DOHH2 (cell line): ENCODE measurements at regions not wholly inside any gene's neighbourhood (a gene's known extent, or its start where the extent isn't known, plus 50 kb on each side); places are given as distances from the start of the nearest gene placed in this dataset.

ENCODE experiments used
- H3F3A ChIP-seq: fragments of 200-600 bp; sonication (generic), shearing (Covaris generic); 2 replicates; pipeline ENCODE4 v1.6.0; 2016; ENCODE audit warnings: antibody characterized with exemption, mild to moderate bottlenecking; ENCODE audit not compliant: control insufficient read depth, insufficient read depth
- H3K27ac ChIP-seq: fragments of 200-600 bp; sonication (generic); 2 replicates; pipeline ENCODE4 v1.5.1; 2014; ENCODE audit warnings: low read depth, mild to moderate bottlenecking, low read length, moderate library complexity
- H3K27me3 ChIP-seq: fragments of 200-600 bp; sonication (generic); 2 replicates; pipeline ENCODE4 v1.6.1; 2014; ENCODE audit warnings: mild to moderate bottlenecking, low read length, mixed read lengths; ENCODE audit not compliant: control insufficient read depth
- H3K36me3 ChIP-seq: fragments of 200-600 bp; sonication (generic); 2 replicates; pipeline ENCODE4 v1.6.1; 2014; ENCODE audit warnings: mild to moderate bottlenecking, low read length, moderate library complexity, mixed read lengths; ENCODE audit not compliant: control insufficient read depth
- H3K4me1 ChIP-seq: fragments of 200-600 bp; sonication (generic); 2 replicates; pipeline ENCODE4 v1.6.1; 2014; ENCODE audit warnings: mild to moderate bottlenecking, low read length, mixed read lengths; ENCODE audit not compliant: control insufficient read depth
- H3K4me2 ChIP-seq: fragments of 200-600 bp; sonication (generic); 2 replicates; pipeline ENCODE4 v1.6.0; 2014; ENCODE audit warnings: mild to moderate bottlenecking, low read length, moderate library complexity
- H3K4me3 ChIP-seq: fragments of 200-600 bp; sonication (generic); 2 replicates; pipeline ENCODE4 v1.5.1; 2014; ENCODE audit warnings: mild to moderate bottlenecking, low read length, mixed read lengths
- H3K79me2 ChIP-seq: fragments of 200-600 bp; sonication (generic); 2 replicates; pipeline ENCODE4 v1.6.1; 2014; ENCODE audit warnings: mild to moderate bottlenecking, low read length, mixed read lengths; ENCODE audit not compliant: control insufficient read depth
- H3K9me2 ChIP-seq: fragments of 200-600 bp; sonication (generic); replicated peaks from 2 replicates; pipeline ENCODE4 v1.6.1; 2014; ENCODE audit warnings: mild to moderate bottlenecking, low read length, mixed read lengths; ENCODE audit not compliant: control insufficient read depth
- H3K9me3 ChIP-seq: fragments of 200-600 bp; sonication (generic); 2 replicates; pipeline ENCODE4 v1.6.1; 2014; ENCODE audit warnings: antibody characterized with exemption, low read length, mixed read lengths; ENCODE audit not compliant: control insufficient read depth, insufficient read depth
- H4K20me1 ChIP-seq: fragments of 200-600 bp; sonication (generic); 2 replicates; pipeline ENCODE4 v1.6.0; 2014; ENCODE audit warnings: low read depth, mild to moderate bottlenecking, antibody characterized with exemption, low read length, moderate library complexity; ENCODE audit not compliant: control insufficient read depth, insufficient read depth
- CTCF ChIP-seq: fragments of 200-600 bp; sonication (generic); IDR thresholded peaks from one replicate; pipeline ENCODE4 v1.5.1; 2014; ENCODE audit warnings: antibody characterized with exemption, mild to moderate bottlenecking, low read depth, low read length; ENCODE audit not compliant: poor library complexity, severe bottlenecking
- EZH2phosphoT487 ChIP-seq: fragments of 200-600 bp; sonication (generic); IDR thresholded peaks from 2 replicates; pipeline ENCODE4 v1.6.1; 2017; ENCODE audit warnings: borderline replicate concordance, mild to moderate bottlenecking, antibody characterized with exemption, low read length, moderate library complexity, mixed read lengths

DNA sequence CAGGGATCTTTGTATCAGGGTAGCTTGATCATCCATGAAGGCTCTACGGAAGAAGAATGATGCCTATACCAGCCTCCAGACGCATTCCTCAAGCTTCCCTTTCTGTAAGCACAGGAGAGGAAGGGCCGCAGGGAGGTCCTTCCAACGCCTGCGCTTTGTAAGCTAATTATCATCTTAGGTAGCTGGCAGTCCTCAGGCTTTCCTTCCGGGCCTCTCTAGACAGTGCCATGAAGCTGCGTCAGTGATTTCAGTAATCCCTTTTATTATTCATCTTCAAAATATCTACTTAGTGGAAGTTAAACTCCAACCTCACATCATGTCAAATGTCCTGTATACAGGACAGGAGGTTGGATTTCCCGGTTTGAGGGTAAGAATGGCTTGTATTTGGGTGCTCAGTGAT, 92.3 kb downstream of the ETAA1 start:
- Histone ChIP-seq H3K4me3 (no peak overlapping the region), H3K27me3 (no peaks in the 10 kb centered on the region), H3K4me1 (no peaks in the 10 kb centered on the region), H3K4me2 (no peak overlapping the region), H3K36me3 (no peaks in the 10 kb centered on the region), H3K9me3 (no peaks in the 10 kb centered on the region), H4K20me1 (no peaks in the 10 kb centered on the region), H3K27ac (no peak overlapping the region), H3F3A (no peaks in the 10 kb centered on the region), H3K9me2 (no peaks in the 10 kb centered on the region), H3K79me2 (no peaks in the 10 kb centered on the region)
- TF ChIP-seq CTCF (no peak), EZH2phosphoT487 (no peak)

- Histone ChIP-seq H3K9me3 (no peaks in the 10 kb centered on the region), H3K79me2 (no peaks in the 10 kb centered on the region), H3K4me1 (no peaks in the 10 kb centered on the region), H3K27ac (no peak overlapping the region), H3K27me3 (no peaks in the 10 kb centered on the region), H3K9me2 (no peaks in the 10 kb centered on the region), H4K20me1 (no peaks in the 10 kb centered on the region), H3K36me3 (no peaks in the 10 kb centered on the region), H3K4me3 (no peak overlapping the region), H3K4me2 (no peak overlapping the region), H3F3A (no peaks in the 10 kb centered on the region)
- no peak for TF ChIP-seq EZH2phosphoT487
- TF ChIP-seq CTCF = no peak
Measured at GRCh38 chr2:67498931-67499330, 101.8 kb downstream of the ETAA1 start.

DNA sequence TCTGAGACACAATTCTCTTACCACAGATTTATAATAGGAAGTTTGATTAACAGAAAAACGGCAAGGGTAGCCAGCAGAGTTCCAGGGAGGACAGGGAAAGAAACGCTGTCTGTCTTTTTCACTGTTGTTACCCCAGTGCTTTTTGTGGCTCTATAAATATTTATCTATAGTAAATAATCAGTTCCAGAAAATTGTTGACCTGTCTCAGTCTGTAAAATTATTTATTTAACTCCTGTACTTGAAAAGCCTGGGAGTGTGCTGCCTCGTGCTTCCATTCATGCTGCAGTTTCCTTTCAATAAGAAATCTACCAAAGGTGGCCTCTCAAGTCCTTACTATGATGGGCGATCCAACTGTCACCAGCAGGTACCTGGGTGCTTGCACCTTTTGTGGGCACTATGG, 102.9 kb downstream of the ETAA1 start:
- Histone ChIP-seq H3K36me3 (no peaks in the 10 kb centered on the region), H3K9me3 (no peaks in the 10 kb centered on the region), H3K27me3 (no peaks in the 10 kb centered on the region), H3K9me2 (no peaks in the 10 kb centered on the region), H3F3A (no peaks in the 10 kb centered on the region), H3K4me3 (no peak overlapping the region), H3K4me1 (no peaks in the 10 kb centered on the region), H3K4me2 (no peak overlapping the region), H3K27ac (no peak overlapping the region), H4K20me1 (no peaks in the 10 kb centered on the region), H3K79me2 (no peaks in the 10 kb centered on the region)
- TF ChIP-seq EZH2phosphoT487 (no peak), CTCF (no peak)

GRCh38 chr2:67500541-67500940, 103.4 kb downstream of the ETAA1 start:
- H3K9me2 ChIP-seq = no peaks in the 10 kb centered on the region
- no peak overlapping the region for H3K4me2 ChIP-seq
- no peaks in the 10 kb centered on the region for H3K4me1 ChIP-seq
- H4K20me1 ChIP-seq = no peaks in the 10 kb centered on the region
- no peaks in the 10 kb centered on the region for H3K36me3 ChIP-seq
- no peak overlapping the region for H3K4me3 ChIP-seq
- TF ChIP-seq EZH2phosphoT487 (no peak), CTCF (no peak)
- H3K9me3 ChIP-seq = no peaks in the 10 kb centered on the region
- H3K27me3 ChIP-seq = no peaks in the 10 kb centered on the region
- no peaks in the 10 kb centered on the region for H3F3A ChIP-seq
- no peak overlapping the region for H3K27ac ChIP-seq
- H3K79me2 ChIP-seq = no peaks in the 10 kb centered on the region
